Stimulated activated CD8-positive, alpha-beta memory T cell treated with anti-CD3 and anti-CD28 coated beads, Interleukin-7, amount 100 ng/mL, for 24 hours (primary cell): ENCODE measurements at regions not wholly inside any gene's neighbourhood (a gene's known extent, or its start where the extent isn't known, plus 50 kb on each side); places are given as distances from the start of the nearest gene placed in this dataset.
"Not testable (repeated sequence)": the region's sequence is repeated elsewhere in the genome, so short reads cannot be mapped to it uniquely, and the experiment has no call there.

Experiments used
- DNase-seq: peaks from one replicate; pipeline ENCODE4 v3.0.0-alpha.2; 2020; ENCODE audit warnings: low read depth

- no peak for DNase-seq
Observed at GRCh38 chr15:92805080-92805690, 94.9 kb upstream of the CHD2 start.

DNA sequence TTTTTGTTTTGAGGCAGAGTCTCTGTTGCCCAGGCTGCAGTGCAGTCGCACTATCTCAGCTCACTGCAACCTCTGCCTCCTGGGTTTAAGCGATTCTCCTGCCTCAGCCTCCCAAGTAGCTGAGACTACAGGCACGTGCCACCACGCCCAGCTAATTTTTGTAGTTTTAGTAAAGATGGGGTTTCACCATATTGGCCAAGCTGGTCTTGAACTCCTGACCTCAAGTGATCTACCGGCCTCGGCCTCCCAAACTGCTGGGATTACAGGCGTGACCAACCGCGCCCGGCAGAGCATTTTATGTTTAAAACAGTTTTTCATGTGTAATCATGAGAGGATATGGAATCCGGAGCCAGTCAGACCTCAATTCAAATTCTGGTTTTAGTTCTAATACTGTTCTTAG, 94.0 kb upstream of the CHD2 start:
- not testable (repeated sequence) for DNase-seq

- no peak for DNase-seq
Observed at GRCh38 chr15:92806763-92807162, 93.4 kb upstream of the CHD2 start.

DNA sequence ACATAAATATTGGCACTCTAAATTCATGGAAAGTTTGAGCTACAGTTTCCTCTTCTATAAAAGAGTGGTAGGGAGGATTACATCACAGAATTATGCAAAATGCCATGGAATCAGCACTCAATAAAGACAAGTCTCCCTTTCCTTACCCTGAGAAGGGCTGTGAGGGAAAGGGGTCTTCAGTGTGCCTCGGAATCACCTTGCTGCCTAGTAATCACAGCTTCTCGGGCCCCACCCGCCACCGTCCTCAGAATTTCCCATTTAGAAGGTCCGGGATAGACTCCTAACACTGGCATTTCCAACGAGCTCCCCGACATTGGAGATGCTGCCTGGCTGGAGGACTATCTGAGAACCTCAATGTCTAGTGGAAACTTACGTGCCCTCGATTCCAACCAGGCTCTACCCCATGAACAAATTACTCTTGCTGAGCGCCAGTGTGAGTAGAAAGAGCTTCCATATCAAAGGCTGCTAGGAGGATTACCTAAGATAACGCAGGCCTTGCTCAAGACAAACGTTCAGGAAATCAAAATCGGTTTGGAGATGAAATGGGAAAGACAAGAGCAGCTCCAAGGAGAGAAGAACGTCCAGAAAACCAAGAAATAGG, 92.1 kb upstream of the CHD2 start:
- no peak for DNase-seq

DNA sequence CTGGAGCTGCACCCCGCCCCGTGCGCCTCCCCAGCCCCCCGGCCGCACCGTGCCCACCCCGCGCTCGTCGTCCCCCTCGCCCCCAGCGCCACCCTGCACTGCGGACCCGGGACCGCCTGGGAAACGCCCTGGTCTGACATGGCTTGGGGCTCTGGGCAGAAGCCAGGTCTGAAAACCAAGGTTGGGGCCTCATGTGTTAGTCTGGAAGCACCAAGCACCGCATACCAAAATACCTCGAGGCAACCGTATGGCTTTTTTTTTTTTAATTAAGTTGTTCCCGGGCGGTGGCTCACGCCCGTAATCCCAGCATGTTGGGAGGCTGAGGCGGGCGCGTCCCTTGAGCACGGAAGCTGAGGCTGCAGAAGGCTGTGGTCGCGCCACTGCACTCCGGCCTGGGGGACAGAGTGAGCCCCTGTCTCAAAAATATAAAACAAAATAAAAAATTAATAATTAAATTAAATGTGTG, 91.5 kb upstream of the CHD2 start:
- no peak for DNase-seq

GRCh38 chr15:92809064-92809879, 90.9 kb upstream of the CHD2 start:
- DNase-seq = peak; percentile 95

GRCh38 chr15:92809880-92810361, 90.2 kb upstream of the CHD2 start:
- no peak for DNase-seq

DNA sequence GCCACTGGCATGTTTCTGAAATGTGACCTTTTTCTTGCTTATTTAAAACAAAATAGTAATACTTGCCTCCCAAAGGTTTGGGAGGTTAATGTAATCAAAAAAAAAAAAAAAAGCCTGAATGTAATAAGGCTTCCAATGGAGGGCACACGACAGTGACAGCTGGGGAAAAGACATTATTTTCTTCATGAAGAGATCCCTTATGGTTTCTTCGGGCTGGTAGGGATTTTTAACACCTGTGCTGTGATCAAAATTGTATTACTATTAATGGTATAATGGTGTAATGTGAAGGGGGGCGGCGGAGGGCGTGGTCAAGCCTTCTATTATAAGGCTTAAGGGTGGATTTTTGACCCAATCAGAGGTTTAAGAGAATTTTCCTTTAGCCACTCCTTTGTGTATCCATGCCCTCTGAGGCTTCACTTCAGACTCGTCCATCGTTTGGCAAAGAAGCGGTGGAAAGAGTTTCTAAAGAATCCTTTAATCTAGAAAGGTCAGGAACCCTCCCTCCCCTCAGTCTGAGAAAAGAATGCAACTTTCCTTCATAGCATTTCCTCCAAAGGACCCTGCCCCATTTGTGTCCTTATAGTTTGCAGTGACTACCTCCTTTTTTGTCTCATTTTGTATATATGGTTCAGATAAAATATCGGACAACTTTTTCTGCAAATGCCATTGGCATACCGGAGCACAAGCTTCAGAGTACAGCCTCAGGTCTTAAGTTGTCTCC, 89.5 kb upstream of the CHD2 start:
- no peak for DNase-seq

DNA sequence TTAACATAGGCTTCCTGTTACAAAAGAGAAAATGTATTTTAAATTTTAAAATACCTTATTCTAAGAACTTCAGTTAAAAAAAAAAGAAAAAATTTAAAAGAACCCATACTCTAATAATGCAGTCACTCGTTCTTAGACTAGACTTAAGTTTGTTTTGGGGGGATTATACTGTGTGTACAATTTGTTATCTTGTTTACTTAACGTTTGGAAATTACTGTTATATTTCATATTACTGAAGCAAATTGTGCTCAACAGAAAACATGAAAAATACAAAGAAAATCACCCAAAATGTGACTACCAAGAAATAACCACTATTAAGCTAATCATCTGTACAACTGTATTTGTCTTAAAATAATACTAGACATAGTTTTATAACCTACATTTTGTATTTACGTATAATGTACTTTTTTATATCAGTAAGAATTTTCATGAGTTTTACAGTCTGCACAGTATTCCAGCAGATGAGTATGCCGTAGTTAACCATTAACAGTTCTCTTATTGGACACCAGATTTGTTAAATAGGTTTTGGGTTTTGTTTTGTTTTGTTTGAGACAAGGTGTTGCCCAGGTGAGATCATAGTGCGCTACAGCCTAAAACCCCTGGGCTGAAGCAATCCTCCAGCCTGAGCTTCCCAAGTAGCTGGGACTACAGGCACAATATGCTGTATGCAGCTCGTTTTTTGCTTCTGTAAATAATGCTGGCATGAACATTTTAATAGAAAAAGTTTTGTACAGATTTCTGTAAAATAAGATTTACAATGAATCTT, 88.8 kb upstream of the CHD2 start:
- no peak for DNase-seq

- DNase-seq = no peak
Observed at GRCh38 chr15:92812271-92812670, 87.9 kb upstream of the CHD2 start.

GRCh38 chr15:92813485-92813884, 86.6 kb upstream of the CHD2 start:
- DNase-seq = no peak

GRCh38 chr15:92817339-92817886, 82.7 kb upstream of the CHD2 start:
- DNase-seq = no peak

DNA sequence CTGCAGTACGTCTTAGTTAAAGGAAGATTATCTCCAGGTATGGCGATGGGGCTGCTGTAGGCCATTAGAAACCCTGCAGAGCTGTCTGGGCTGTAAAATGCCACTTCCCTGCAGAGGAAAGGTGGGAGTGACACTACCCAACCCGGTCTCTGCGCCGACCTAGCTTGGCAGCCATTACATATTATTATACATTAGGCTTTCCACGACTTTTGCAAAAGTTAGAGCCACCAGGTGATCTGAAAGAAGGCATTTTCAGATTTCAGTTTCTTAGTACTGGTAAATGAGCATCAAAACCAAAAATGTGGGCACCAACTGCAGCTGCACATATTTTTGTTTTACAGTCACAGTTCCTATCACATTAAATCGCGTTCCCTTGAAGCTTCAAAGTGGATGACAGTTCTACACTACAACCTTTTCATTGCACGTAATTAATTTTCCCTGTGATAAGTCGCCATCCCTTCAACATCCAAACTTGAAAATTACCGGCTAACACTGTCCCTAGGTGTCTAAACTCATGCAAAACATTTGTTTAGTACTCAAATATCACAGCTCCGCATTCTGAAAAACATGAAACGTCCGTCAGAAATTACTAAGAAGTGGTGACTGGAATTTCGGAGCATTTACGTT, 81.4 kb upstream of the CHD2 start:
- no peak for DNase-seq

DNA sequence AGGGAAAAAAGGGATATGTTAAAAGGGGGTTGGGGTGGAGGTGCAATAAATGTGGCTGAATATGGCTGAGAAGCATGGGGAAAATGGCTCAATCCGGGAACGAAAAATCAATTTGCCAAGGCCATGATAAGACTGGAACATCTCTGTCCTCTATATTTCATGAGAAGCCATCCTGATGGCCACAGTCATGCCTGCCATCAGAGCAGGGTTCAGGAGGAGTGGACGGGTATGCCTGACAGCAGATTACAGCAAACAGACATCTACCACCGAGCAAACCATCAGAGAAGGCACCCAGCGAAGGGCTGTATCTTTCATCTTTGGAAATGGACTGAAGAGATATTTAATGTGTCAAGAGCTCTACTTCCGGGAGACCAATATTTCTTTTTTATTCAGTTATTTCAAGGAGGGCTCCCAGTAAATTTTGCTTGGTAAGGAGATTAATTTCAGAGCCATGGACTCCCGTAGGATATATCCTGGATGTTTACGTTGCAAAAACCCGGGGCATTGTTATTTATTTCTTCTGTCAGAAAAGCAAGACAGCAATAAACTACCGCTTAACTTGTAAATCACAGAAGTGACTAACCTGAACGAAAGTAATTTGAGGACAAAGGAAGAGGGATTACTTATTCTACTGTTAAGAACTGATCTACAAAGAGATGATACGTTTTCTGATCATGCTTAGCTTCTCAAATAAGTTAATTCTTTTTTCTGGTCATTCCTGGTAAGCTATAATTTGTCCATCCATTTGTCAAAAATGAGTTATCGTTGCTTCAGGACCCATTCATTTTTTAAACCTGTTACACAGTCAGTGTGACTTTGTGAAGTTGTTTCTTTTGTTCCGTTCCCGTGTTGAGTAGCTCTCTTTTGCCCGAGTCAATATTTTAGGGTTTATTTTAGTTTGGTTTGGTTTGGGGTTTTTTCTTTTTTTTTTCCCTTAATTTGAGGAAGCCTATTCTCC, 80.6 kb upstream of the CHD2 start:
- no peak for DNase-seq

DNA sequence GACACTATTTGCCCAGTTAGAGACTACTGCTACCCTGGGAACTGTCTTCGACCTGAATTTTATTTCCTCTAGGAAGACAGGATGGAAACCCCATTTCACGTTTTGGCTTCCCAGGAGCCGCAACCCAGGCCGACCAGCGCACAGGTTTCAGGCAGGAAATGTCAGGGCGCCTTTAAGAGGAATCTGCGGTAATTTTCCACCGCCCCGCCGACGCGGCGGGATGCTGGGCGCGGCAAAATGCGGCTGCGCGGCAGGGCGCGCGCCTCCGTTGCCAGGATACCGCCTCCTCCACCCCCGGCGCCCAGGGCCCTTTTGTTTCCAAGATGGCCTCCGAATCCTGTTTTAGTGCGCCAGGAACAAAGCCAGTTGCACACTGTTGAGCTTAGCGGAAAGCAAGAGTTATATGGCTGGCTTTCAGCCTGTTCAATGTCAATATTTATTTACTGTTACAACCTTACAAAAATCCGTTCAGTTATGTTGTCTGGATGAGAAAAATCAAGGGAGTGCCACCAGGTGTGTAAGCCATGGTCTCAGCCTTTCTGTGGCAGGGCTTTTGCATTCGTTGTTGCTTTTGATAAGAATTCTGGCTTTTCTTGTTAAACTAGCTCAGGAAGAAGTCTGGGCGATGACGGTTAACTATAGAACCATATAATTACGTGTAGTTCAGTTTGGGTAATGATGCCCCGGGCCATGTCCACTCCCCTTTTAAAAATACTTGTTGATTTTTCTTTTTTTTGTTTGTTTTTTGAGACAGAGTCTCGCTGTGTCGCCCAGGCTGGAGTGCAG, 79.7 kb upstream of the CHD2 start:
- peak; percentile 65 for DNase-seq

- DNase-seq = no peak
Observed at GRCh38 chr15:92821491-92822116, 78.5 kb upstream of the CHD2 start.

DNA sequence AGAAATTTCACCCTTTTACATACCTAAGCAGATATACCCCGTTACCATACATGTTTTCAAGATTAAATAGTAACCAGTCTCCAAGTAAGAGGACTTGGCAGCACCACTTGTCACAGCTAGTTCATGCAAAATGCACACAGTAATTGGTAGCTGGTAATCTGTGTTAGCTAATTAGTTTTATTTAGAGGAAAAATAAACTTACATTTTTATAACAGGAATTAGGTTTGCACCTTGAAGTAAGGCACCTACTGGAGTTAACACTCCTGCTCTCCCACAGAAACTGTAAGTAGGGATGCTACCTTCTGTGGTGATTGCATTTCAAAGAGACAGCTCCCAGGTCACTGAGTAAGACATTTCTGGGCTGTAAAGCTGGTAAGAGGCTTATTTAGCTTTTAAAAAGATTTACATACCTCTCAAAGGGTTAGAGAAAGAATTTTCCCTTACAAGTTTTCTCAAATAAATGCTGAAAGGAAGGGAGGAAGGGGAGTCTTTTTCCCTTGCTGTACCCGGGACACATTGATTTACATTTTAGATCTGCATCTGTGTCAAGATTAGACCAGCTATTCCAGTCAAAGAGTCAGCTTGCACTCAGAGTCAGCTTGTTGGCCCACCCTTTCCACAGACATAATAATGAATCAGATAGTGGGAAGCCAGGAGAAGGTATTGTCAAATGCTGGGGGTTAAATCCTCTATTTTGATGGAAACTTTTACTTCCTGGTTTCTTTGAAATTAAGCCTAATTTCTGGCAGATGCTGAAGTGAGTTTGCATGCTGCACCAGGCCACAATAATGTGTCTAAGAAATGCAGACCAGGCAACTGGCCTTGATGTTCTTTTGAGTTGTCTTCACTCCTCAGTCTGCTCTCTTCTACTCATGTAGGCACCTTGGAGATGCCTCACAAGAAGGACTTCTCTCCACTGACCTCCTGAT, 77.6 kb upstream of the CHD2 start:
- no peak for DNase-seq
